Lung (tissue), 11 donors: ENCODE measurements at regions not wholly inside any gene's neighbourhood (a gene's known extent, or its start where the extent isn't known, plus 50 kb on each side); places are given as distances from the start of the nearest gene placed in this dataset.

Experiments
- ATAC-seq: fragments of 200-7000 bp; cut with Tn5 transposase; one replicate; pipeline ENCODE4 v1.9.1; 2020; ENCODE audit warnings: moderate number of reproducible peaks; ENCODE audit not compliant: insufficient read depth, low FRiP score
- DNase-seq, 3 donors: peaks; one replicate each; pipeline ENCODE4 v3.0.0-alpha.2; 2013 to 2017
- H3K27ac ChIP-seq, 2 donors: one replicate each; pipeline ENCODE4 v1.5.1; 2013; ENCODE audit warnings: mild to moderate bottlenecking in 2 of 2, moderate library complexity in 2 of 2, control low read depth in 1 of 2, inconsistent platforms in 1 of 2, low read depth in 1 of 2, low read length in 1 of 2
- H3K27me3 ChIP-seq, 3 donors: one replicate each; pipeline ENCODE4 v1.5.1; 2013; ENCODE audit warnings: low read length in 2 of 3; ENCODE audit not compliant: control insufficient read depth in 3 of 3, insufficient read depth in 3 of 3
- H3K36me3 ChIP-seq, 4 donors: one replicate each; pipeline ENCODE4 v1.5.1; 2013; ENCODE audit warnings: low read length in 4 of 4, mild to moderate bottlenecking in 1 of 4, moderate library complexity in 1 of 4; ENCODE audit not compliant: control insufficient read depth in 4 of 4, insufficient read depth in 4 of 4
- H3K4me1 ChIP-seq, 5 donors: one replicate each; pipeline ENCODE4 v1.5.1; 2013; ENCODE audit warnings: low read length in 5 of 5, mild to moderate bottlenecking in 2 of 5, moderate library complexity in 1 of 5; ENCODE audit not compliant: control insufficient read depth in 5 of 5, insufficient read depth in 5 of 5
- H3K4me3 ChIP-seq: one replicate; pipeline ENCODE4 v1.5.1; 2013; ENCODE audit warnings: mild to moderate bottlenecking, control low read depth, moderate library complexity
- H3K9ac ChIP-seq, 2 donors: one replicate each; pipeline ENCODE4 v1.5.1; 2013; ENCODE audit warnings: low read length in 2 of 2, control low read depth in 1 of 2; ENCODE audit not compliant: insufficient read depth in 1 of 2
- H3K9me3 ChIP-seq, 4 donors: one replicate each; pipeline ENCODE4 v1.5.1; 2013; ENCODE audit warnings: low read length in 3 of 4, mild to moderate bottlenecking in 1 of 4, moderate library complexity in 1 of 4; ENCODE audit not compliant: control insufficient read depth in 4 of 4, insufficient read depth in 3 of 4
- WGBS, 2 donors: extraction: QIAGEN DNeasy Blood & Tissue Kit; methylation state at CpG; one replicate each; pipeline ENCODE4 v1.1.7; 2013; 5-methylcytosine and 5-hydroxymethylcytosine counted together
- TF ChIP-seq, protein P1 (sequence below): IDR thresholded peaks from 2 replicates; pipeline ENCODE4 v1.5.1; 2012; ENCODE audit warnings: mild to moderate bottlenecking; ENCODE audit errors: control extremely low read depth, extremely low read depth
- donor health status: control.
- donor health status: control.
- donor health status: Bipolar disorder and iron deficiency.
- donor health status: healthy.
- donor health status: DM: yes; HTN: yes; CAD: no.

DNA sequence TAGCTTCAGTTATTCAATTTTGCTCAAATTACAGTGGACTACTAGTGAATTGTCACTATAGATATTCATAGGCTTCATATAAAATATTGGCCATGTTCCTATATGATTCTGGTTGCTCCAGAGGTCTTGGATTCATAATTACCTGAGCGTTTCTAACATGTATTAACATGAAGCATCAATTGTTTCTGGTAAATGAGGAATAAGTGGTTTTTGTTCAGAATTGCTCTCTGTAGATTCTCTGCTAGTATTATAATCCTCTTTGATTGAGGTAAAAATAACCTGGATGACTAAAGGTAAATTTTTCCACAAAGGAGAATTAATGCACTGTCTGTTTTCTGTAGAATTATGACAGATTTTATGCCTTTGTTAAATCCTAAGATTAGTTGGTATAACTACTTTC, 258.1 kb upstream of the CNTN6 start:
- H3K4me1 ChIP-seq = no peaks in the 10 kb centered on the region
- TF ChIP-seq, protein P1, sequence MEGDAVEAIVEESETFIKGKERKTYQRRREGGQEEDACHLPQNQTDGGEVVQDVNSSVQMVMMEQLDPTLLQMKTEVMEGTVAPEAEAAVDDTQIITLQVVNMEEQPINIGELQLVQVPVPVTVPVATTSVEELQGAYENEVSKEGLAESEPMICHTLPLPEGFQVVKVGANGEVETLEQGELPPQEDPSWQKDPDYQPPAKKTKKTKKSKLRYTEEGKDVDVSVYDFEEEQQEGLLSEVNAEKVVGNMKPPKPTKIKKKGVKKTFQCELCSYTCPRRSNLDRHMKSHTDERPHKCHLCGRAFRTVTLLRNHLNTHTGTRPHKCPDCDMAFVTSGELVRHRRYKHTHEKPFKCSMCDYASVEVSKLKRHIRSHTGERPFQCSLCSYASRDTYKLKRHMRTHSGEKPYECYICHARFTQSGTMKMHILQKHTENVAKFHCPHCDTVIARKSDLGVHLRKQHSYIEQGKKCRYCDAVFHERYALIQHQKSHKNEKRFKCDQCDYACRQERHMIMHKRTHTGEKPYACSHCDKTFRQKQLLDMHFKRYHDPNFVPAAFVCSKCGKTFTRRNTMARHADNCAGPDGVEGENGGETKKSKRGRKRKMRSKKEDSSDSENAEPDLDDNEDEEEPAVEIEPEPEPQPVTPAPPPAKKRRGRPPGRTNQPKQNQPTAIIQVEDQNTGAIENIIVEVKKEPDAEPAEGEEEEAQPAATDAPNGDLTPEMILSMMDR = no peak
- no peaks in the 10 kb centered on the region for H3K27me3 ChIP-seq
- no peak overlapping the region for H3K27ac ChIP-seq
- H3K9ac ChIP-seq = no peak overlapping the region
- H3K36me3 ChIP-seq = no peaks in the 10 kb centered on the region
- ATAC-seq (no peak), DNase-seq (no peak)
- H3K4me3 ChIP-seq = no peak overlapping the region
- WGBS, 2 donors = 85 to 89% methylated on average over 1 of the region's 1 CpG
- peaks cover 0 to 9% (median 3%) of the 10 kb centered on the region in 4 donors for H3K9me3 ChIP-seq

DNA sequence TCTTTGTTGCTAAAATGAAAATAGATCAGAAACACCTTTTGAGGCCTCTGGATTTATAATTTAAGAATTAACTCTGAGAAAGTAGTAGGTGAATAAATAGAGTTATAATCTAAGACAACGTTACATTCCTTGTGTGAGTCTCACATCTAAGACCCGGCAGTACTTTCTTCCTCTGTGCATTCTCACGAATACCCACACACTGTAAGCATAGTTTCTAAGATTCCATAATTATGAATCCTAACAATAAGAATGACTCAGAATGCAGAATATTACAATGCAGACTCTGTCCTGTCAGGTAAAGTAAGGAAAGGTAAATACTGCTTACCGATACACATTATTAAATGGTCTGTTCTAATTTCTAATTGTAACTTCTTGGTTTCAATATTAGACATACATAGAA, 257.7 kb upstream of the CNTN6 start:
- no peaks in the 10 kb centered on the region for H3K4me1 ChIP-seq
- WGBS, 2 donors = 91 to 94% methylated on average over 4 of the region's 4 CpGs
- TF ChIP-seq, protein P1 = no peak
- no peaks in the 10 kb centered on the region for H3K27me3 ChIP-seq
- peaks cover 0 to 5% (median 2%) of the 10 kb centered on the region in 4 donors for H3K9me3 ChIP-seq
- no peak for ATAC-seq
- no peak overlapping the region for H3K9ac ChIP-seq
- DNase-seq = no peak
- H3K36me3 ChIP-seq = no peaks in the 10 kb centered on the region
- no peak overlapping the region for H3K4me3 ChIP-seq
- H3K27ac ChIP-seq = no peak overlapping the region

DNA sequence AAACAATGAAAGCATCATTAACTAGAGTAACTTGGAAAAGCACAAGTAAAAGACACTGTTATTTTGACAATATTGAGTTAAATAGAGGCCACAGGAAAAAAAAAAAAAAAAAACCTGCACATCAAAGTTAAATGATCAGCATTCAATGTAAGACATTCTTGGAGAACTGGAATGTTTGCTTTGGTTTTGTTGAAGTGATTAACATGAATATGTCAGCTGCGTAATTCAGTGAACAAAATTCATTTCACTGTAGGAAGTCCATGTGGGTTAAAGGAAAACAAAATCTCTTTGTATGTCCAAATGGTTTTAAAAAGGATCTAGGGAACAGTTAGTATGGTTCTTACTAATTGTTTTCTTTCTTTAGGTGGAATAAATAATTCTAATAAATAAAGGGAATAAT, 252.8 kb upstream of the CNTN6 start:
- H3K27ac ChIP-seq = no peak overlapping the region
- no peak for ATAC-seq
- WGBS, 2 donors = 53 to 85% methylated on average over 1 of the region's 1 CpG

More for the DNA sequence above, 252.8 kb upstream of the CNTN6 start:
- Histone ChIP-seq H3K27me3 (no peaks in the 10 kb centered on the region), H3K4me3 (no peak overlapping the region), H3K9me3 (no peaks in the 10 kb centered on the region), H3K36me3 (no peaks in the 10 kb centered on the region), H3K4me1 (no peaks in the 10 kb centered on the region), H3K9ac (no peak overlapping the region)
- TF ChIP-seq, protein P1 = no peak
- no peak for DNase-seq
